MM.1S (cell line): ENCODE measurements at regions not wholly inside any gene's neighbourhood (a gene's known extent, or its start where the extent isn't known, plus 50 kb on each side); places are given as distances from the start of the nearest gene placed in this dataset.

Source experiments
- EZH2phosphoT487 ChIP-seq: fragments of 300-600 bp; sonication (generic); IDR thresholded peaks from 2 replicates; pipeline ENCODE4 v1.6.1; 2018; ENCODE audit warnings: antibody characterized with exemption, low read length
- TF ChIP-seq, protein P1 (sequence below): fragments of 300-600 bp; sonication (generic); IDR thresholded peaks from 2 replicates; pipeline ENCODE4 v1.5.1; 2016; ENCODE audit warnings: antibody characterized with exemption, low read length, mixed read lengths

DNA sequence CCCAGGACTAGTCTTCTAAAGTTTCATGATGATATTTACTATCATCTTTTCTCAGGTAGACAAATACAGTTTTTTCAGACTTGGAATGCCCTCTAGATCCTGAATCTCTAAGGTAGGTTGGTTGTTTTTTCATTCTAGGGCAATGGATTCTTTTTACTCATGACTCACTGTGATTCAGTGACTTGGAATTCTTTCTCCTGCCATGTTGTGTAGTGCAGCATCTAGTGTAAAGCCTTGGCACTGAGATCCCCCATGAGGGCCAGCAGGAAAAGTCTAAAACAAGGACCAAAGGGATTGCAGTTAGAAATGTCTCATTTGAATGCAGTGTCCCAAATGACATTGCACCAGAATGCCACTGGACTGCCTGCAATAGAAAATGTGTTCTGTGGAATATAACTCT, 430.4 kb downstream of the NEBL start:
- TF ChIP-seq, protein P1, sequence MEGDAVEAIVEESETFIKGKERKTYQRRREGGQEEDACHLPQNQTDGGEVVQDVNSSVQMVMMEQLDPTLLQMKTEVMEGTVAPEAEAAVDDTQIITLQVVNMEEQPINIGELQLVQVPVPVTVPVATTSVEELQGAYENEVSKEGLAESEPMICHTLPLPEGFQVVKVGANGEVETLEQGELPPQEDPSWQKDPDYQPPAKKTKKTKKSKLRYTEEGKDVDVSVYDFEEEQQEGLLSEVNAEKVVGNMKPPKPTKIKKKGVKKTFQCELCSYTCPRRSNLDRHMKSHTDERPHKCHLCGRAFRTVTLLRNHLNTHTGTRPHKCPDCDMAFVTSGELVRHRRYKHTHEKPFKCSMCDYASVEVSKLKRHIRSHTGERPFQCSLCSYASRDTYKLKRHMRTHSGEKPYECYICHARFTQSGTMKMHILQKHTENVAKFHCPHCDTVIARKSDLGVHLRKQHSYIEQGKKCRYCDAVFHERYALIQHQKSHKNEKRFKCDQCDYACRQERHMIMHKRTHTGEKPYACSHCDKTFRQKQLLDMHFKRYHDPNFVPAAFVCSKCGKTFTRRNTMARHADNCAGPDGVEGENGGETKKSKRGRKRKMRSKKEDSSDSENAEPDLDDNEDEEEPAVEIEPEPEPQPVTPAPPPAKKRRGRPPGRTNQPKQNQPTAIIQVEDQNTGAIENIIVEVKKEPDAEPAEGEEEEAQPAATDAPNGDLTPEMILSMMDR = no peak
- no peak for TF ChIP-seq EZH2phosphoT487
